Cerebellar nuclear complex (tissue), 1 donor: ENCODE measurements at regions not wholly inside any gene's neighbourhood (a gene's known extent, or its start where the extent isn't known, plus 50 kb on each side); places are given as distances from the start of the nearest gene placed in this dataset.
"Not testable (repeated sequence)": the region's sequence is repeated elsewhere in the genome, so short reads cannot be mapped to it uniquely, and the experiment has no call there.

ENCODE experiments used
- DNase-seq, 2 experiments: peaks; one replicate each; lab custom pipeline; 2025; lab: John Stamatoyannopoulos, UW

DNA sequence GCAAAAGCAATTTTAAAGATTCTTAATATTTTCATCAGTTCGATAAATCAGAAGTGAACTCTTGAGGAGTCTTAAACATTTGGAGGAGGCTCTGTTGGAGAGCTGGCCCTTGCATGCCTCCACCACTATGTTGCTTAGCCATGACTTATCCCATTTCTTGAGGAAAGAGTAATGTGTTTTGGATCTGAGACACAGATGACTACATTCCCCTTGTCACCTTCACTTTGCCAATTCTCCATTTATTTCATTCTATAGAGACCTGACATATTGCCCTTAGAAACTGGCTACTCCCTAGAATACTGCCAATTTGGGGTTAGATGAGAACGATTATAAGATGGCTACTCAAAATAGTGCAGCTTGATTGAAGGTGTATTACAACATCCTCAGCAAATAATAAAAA lies 157.4 kb upstream of the TMEM260 start:
- no peak for DNase-seq

- DNase-seq: peak; percentile 20 to 76
Measured at GRCh38 chr14:56422703-56423213, 156.8 kb upstream of the TMEM260 start.

DNA sequence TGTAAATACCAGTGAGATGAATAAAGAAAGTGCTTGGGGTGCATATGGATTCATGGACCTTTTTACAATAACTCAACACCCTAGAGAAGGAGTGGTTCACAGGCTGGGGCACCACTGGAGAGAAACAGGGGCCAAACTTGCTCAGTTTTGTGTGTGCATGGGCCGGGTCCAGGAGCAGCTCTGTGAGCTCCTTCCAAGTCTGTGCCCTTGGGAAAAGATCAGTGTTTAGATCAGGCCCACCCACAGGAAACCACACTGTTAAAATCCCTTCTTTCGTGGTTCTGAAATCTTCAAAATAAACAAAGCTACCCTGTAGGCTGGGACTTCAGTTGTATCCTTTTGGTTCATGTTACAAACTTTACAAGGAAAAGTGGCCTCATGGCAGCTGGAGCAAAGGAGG lies 156.1 kb upstream of the TMEM260 start:
- DNase-seq: no peak

GRCh38 chr14:56431013-56431412 lies 148.6 kb upstream of the TMEM260 start:
- no peak for DNase-seq

- DNase-seq: no peak
Measured at GRCh38 chr14:56449670-56450213, 129.9 kb upstream of the TMEM260 start.

- no peak for DNase-seq
Measured at GRCh38 chr14:56452940-56453339, 126.7 kb upstream of the TMEM260 start.

- not testable (repeated sequence) for DNase-seq
Measured at GRCh38 chr14:56454680-56455079, 124.9 kb upstream of the TMEM260 start.

DNA sequence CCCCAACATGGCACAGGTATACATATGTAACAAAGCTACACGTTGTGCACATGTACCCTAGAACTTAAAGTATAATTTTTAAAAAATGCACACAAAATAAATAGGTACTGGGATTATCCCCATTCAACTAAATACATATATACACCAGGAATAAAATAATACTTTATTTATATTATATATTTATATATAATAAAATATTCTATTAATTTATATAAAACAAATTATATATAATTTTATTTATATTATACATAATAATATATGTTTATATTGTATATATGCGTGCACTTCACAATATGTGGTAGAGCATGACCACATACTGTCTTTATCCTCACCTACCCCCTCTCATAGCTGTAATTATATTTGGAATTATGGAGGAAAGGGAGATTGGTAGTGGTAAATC lies 119.1 kb upstream of the TMEM260 start:
- no peak for DNase-seq

DNA sequence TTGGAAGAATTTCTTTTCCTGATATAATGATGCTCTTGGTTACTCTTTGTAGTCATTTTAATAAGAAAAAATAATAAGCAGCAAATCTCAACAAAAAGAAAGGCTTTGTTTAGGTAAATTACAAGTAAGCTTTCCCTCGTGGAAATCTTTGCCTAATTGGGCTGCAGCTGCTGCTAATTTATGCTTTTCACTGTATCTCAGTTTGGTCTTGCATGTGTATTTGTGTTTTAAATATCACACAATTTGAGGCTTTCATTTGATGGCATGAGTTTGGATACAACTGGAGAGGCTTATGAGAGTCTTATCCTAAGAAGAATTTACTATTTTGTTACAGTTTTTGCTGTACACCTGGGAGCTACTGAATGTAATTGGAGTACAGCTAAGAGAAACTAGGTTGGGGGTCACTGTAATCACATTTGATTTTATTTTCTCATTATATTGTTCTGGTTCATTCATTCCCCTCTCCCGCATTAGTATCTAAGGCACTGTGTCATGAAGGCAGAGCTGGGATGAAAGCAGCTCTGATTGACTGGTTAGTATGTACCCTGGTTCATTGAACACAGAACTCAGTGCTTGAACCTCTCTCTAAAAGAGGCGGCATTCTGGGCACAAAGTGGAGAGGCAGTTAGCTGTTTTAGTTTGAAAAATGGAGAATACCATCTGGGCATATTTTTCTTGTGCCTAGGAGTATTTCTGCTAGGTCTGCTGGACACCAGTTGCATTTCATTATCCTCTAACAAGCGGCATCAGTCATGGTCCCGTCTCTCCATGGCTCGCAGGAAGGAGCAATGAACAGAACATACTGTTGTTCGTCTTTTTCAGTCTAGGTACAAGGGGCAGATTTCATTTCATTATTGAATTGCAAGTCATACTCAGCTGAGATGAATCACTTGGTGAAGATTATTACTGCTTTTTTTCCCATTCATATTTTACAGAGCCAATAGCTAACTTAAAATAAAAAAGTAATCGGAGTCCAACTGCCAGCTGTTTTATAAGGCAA lies 118.0 kb upstream of the TMEM260 start:
- DNase-seq: no peak

DNA sequence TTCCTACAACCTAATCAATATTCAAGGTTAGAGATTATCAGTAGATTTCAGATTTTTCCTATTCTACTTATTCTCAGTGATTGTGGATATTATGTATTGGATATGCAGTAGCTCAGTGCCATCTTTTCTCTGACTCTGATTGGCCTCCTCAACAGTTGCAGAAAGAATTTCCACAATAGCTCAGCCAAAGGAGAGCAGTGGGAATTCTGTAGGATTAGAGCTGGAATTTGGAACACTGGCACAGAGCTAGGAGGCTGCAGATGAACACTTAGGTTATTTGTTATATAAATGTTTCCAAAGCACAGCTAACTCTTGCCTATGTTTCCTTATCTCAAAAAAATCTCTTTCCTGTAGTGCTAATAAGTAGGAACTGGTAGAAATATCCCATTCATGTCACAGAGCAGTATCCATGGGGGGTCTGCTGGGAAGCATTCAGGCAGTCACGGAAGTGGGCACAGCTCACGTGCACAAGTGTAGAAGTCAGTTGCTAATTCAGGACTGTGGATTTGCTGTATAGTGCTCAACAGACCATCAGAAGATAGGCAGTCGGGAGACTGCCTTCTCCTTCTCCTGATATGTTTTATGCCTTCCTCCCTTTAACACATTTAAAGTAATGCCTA lies 116.2 kb upstream of the TMEM260 start:
- DNase-seq: no peak

- no peak for DNase-seq
Measured at GRCh38 chr14:56471056-56471455, 108.5 kb upstream of the TMEM260 start.

DNA sequence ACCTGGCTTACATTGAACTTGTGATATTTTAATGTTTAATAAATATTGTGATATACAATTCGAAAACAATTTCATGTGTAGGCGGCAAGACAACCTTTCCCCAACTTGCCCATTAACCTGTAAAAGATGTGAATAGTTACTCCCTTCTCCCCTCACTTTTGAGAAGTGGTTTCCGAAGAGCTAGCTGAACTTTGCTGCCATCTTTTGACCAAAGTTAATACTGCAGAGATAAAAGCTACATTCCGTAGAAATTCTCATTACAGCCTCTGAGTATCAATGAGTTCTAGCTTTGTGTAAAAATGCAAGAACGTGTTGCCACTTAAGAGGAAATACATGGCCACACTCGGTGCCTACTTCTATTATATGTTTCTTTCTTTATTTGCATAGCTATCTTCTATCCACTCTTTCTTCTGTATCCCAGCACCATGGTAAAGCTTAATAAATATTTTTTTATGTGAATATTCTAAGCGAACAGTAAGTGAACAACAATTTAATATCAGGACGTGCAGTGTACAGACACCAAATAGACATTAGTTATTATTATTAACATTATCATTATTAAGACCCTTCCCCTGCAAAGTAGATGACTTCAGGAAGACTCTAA lies 105.1 kb upstream of the TMEM260 start:
- peak in 1 of 2 experiments; percentile 20 for DNase-seq

GRCh38 chr14:56482310-56482911 lies 97.2 kb upstream of the TMEM260 start:
- DNase-seq: no peak

- DNase-seq: no peak
Measured at GRCh38 chr14:56487090-56487667, 92.4 kb upstream of the TMEM260 start.

GRCh38 chr14:56487761-56488160 lies 91.8 kb upstream of the TMEM260 start:
- no peak for DNase-seq

DNA sequence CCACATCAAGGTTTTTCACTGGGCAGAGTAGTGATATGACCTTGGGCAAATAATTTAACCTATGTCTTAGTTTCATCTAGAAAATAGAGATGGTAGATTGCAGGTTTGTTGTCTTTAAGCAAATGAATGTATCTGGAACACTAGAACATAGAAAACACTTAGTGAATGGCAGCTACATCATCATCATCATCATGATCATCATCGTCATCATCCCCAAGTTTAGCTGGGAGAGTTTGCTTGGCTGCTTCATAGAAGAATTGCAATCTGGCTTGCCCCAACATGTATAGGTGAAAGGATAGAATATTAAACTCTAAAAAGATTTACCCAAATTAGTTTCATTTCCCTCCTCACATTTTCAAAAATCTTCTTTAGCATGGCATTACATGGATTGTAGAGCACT lies 91.3 kb upstream of the TMEM260 start:
- DNase-seq: no peak

GRCh38 chr14:56490379-56490778 lies 89.2 kb upstream of the TMEM260 start:
- peak in 1 of 2 experiments; percentile 6 for DNase-seq

- peak in 1 of 2 experiments; percentile 18 for DNase-seq
Measured at GRCh38 chr14:56491299-56492285, 88.0 kb upstream of the TMEM260 start.

DNA sequence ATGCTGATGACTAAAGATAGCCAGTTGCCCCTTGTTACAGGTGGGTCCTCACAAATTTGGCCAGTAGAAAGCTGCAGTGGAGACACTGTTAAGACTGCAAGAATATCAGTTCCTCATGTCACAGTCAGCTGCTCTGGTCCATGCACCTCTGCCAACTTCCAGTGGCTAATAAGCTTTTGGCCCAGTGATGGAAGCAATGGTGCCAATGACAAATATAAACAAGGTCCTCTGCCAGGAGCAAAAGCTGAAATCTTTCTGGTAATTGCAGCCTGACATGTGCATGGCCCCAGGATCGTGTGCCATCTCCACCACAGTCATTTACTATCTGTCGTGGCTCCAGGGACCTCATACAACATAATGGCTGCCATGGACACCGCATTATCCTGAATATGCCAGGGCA lies 85.4 kb upstream of the TMEM260 start:
- peak in 1 of 2 experiments; percentile 28 for DNase-seq

DNA sequence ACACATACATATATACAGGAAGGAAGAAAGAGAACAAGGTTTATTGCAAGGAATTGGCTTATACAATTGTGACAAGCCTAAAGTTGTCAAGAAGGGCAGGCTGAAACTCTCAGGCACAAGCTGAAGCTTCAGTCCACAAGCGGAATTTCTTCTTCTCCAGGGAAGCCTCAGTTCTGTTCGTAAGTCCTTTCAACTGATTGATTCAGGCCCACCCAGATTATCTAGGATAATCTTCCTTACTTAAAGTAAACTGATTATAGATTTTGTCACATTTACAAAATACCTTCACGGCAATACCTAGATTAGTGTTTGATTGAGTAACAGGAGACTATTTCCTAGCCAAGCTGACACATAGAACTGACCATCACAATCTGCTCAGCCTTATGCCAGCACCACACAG lies 81.5 kb upstream of the TMEM260 start:
- DNase-seq: no peak
